Activated T-cell treated with anti-CD3 and anti-CD28 coated beads, Interleukin-2, amount 50 U/mL, for 72 hours (primary cell): ENCODE measurements at regions not wholly inside any gene's neighbourhood (a gene's known extent, or its start where the extent isn't known, plus 50 kb on each side); places are given as distances from the start of the nearest gene placed in this dataset.
"Not testable (repeated sequence)": the region's sequence is repeated elsewhere in the genome, so short reads cannot be mapped to it uniquely, and the experiment has no call there.

Source experiments
- ATAC-seq, 2 donors: fragments of 150-1000 bp; cut with Tn5 transposase; replicated peaks in 1 of 2; 2 replicates each; pipeline ENCODE4 v1.10.0; 2021; ENCODE audit warnings: moderate library complexity in 2 of 2, mild to moderate bottlenecking in 1 of 2
- DNase-seq, 2 donors: peaks; one replicate each; pipeline ENCODE4 v3.0.0; 2021 to 2022; ENCODE audit warnings: mixed read lengths in 1 of 2
- H3K27ac Mint-ChIP-seq: one replicate; pipeline ENCODE4 v1.8.0; 2022; ENCODE audit warnings: mild to moderate bottlenecking, moderate library complexity, mixed read lengths
- H3K27me3 Mint-ChIP-seq: one replicate; pipeline ENCODE4 v1.8.0; 2022; ENCODE audit warnings: low read depth, mixed read lengths
- H3K36me3 Mint-ChIP-seq, 2 donors: one replicate each; pipeline ENCODE4 v1.8.0; 2022; ENCODE audit warnings: mixed read lengths in 2 of 2, mild to moderate bottlenecking in 1 of 2; ENCODE audit not compliant: insufficient read depth in 2 of 2
- H3K4me1 Mint-ChIP-seq: one replicate; pipeline ENCODE4 v1.8.0; 2022; ENCODE audit warnings: low read depth, mixed read lengths
- H3K4me3 Mint-ChIP-seq, 2 donors: one replicate each; pipeline ENCODE4 v1.8.0; 2022; ENCODE audit warnings: mild to moderate bottlenecking in 2 of 2, mixed read lengths in 2 of 2, moderate library complexity in 2 of 2
- H3K9me3 Mint-ChIP-seq, 2 donors: one replicate each; pipeline ENCODE4 v1.8.0; 2022; ENCODE audit warnings: mixed read lengths in 2 of 2

- no peaks in the 10 kb centered on the region for H3K4me1 Mint-ChIP-seq
- peaks cover 10% of the 10 kb centered on the region for H3K27me3 Mint-ChIP-seq
- H3K9me3 Mint-ChIP-seq = peaks cover 5% of the 10 kb centered on the region in 2 donors
- ATAC-seq = no peak
- H3K4me3 Mint-ChIP-seq = no peak overlapping the region
- no peak for DNase-seq
- H3K27ac Mint-ChIP-seq = no peak overlapping the region
- H3K36me3 Mint-ChIP-seq = no peaks in the 10 kb centered on the region
Measured at GRCh38 chrX:87160435-87161010, 357.1 kb upstream of the KLHL4 start.

GRCh38 chrX:87167841-87168240 is 349.8 kb upstream of the KLHL4 start:
- Mint-ChIP-seq H3K27me3 (no peaks in the 10 kb centered on the region), H3K36me3 (peaks cover 0 to 2% of the 10 kb centered on the region in 2 donors), H3K4me3 (no peak overlapping the region), H3K27ac (no peak overlapping the region), H3K4me1 (no peaks in the 10 kb centered on the region), H3K9me3 (peaks cover 0 to 3% of the 10 kb centered on the region in 2 donors)
- no peak for ATAC-seq
- DNase-seq = no peak

- DNase-seq, H3K4me3 Mint-ChIP-seq, H3K27me3 Mint-ChIP-seq, H3K27ac Mint-ChIP-seq, H3K36me3 Mint-ChIP-seq, H3K4me1 Mint-ChIP-seq, ATAC-seq, H3K9me3 Mint-ChIP-seq: not testable (repeated sequence)
Measured at GRCh38 chrX:87178009-87178408, 339.6 kb upstream of the KLHL4 start.
